ENCODE measurements at regions not wholly inside any gene's neighbourhood (a gene's known extent, or its start where the extent isn't known, plus 50 kb on each side); places are given as distances from the start of the nearest gene placed in this dataset.
"Not testable (repeated sequence)": the region's sequence is repeated elsewhere in the genome, so short reads cannot be mapped to it uniquely, and the experiment has no call there.

- DNase-seq, result no peak
Observed at GRCh38 chr14:37791384-37792036, 196.1 kb downstream of the TTC6 start.

GRCh38 chr14:37792124-37792523, 196.7 kb downstream of the TTC6 start:
- DNase-seq, result no peak

- no peak for DNase-seq
Observed at GRCh38 chr14:37796703-37797416, 201.4 kb downstream of the TTC6 start.

GRCh38 chr14:37797675-37798074, 202.2 kb downstream of the TTC6 start:
- DNase-seq, result no peak

- no peak for DNase-seq
Observed at GRCh38 chr14:37807722-37808121, 212.3 kb downstream of the TTC6 start.

GRCh38 chr14:37810094-37810801, 214.8 kb downstream of the TTC6 start:
- no peak for DNase-seq

- DNase-seq, result no peak
Observed at GRCh38 chr14:37813732-37814131, 218.3 kb downstream of the TTC6 start.

GRCh38 chr14:37816135-37816534, 220.7 kb downstream of the TTC6 start:
- DNase-seq, result no peak

- DNase-seq, result no peak
Observed at GRCh38 chr14:37816743-37817295, 221.4 kb downstream of the TTC6 start.

- no peak for DNase-seq
Observed at GRCh38 chr14:37819155-37820015, 224.0 kb downstream of the TTC6 start.

- not testable (repeated sequence) for DNase-seq
Observed at GRCh38 chr14:37820810-37821209, 225.4 kb downstream of the TTC6 start.

GRCh38 chr14:37824939-37825712, 229.7 kb downstream of the TTC6 start:
- no peak for DNase-seq

GRCh38 chr14:37826869-37827268, 231.4 kb downstream of the TTC6 start:
- DNase-seq, result no peak

- DNase-seq, result no peak
Observed at GRCh38 chr14:37830271-37830670, 234.8 kb downstream of the TTC6 start.

GRCh38 chr14:37834275-37834674, 238.8 kb downstream of the TTC6 start:
- DNase-seq, result no peak

- not testable (repeated sequence) for DNase-seq
Observed at GRCh38 chr14:37838778-37839177, 243.3 kb downstream of the TTC6 start.

- not testable (repeated sequence) for DNase-seq
Observed at GRCh38 chr14:37841039-37841438, 245.6 kb downstream of the TTC6 start.

- no peak for DNase-seq
Observed at GRCh38 chr14:37842106-37842505, 246.7 kb downstream of the TTC6 start.

GRCh38 chr14:37843954-37844607, 248.7 kb downstream of the TTC6 start:
- DNase-seq, result no peak

- no peak for DNase-seq
Observed at GRCh38 chr14:37844614-37845013, 249.2 kb downstream of the TTC6 start.

GRCh38 chr14:37848985-37849621, 253.7 kb downstream of the TTC6 start:
- no peak for DNase-seq
